ENCODE measurements at regions not wholly inside any gene's neighbourhood (a gene's known extent, or its start where the extent isn't known, plus 50 kb on each side); places are given as distances from the start of the nearest gene placed in this dataset.

DNA sequence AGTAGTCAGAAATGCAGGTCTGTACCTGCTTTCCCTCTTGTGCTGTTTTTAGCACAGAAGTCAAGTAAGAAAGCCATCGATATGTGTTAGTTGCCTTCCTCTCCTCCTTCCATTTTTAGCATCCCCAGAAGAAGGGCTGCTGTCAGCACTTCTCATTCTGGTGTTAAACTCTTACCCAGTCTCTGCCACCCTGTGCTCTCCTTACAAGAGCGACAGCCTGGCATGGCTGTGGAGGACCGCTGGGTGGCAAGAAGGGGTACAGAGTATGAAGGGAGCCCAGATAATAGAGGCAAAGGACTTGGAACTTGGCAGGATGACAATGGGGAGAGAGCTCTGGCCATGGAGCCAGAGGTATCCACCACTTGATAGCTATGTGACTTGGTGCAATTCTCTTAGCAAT lies 103.5 kb downstream of the RPS24 start:
- 90% methylated on average over 3 of the region's 3 CpGs for WGBS
- no peak overlapping the region for H3K4me3 ChIP-seq (ENCODE audit: low read length)
- no peak overlapping the region for H3K27ac ChIP-seq (ENCODE audit: low read depth, low read length)
- H3K9ac ChIP-seq (ENCODE audit: low read depth, low read length) = no peak overlapping the region
- H3K36me3 ChIP-seq (ENCODE audit: insufficient read depth, low read length) = no peaks in the 10 kb centered on the region
- H3K27me3 ChIP-seq (ENCODE audit: insufficient read depth, low read length) = no peaks in the 10 kb centered on the region
- H3K4me1 ChIP-seq (ENCODE audit: insufficient read depth, low read length) = peaks cover 10% of the 10 kb centered on the region
- H3K9me3 ChIP-seq (ENCODE audit: insufficient read depth, low read depth, low read length) = no peaks in the 10 kb centered on the region

DNA sequence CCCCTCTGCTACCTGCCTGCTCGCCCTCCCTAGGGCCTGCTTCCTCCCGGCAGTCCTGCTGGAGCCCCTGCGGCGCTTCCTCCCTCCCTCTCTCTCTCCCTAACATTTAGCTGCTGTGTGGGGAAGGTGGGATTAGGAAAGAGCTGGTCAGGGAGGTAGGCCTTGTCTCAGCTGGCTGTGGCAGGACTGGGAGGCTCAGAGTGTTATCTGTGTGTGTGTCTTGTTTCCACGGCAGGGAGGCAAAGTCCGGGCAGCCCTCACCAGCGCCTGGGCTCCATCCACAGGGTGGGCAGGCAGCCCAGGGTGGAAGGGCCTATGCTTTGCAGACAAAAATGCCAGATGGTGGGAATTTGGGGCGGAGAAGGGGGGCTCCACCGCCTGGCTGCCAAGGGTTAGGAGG lies 105.7 kb downstream of the RPS24 start:
- H3K27ac ChIP-seq (ENCODE audit: low read depth, low read length) = no peak overlapping the region
- no peaks in the 10 kb centered on the region for H3K9me3 ChIP-seq (ENCODE audit: insufficient read depth, low read depth, low read length)
- H3K27me3 ChIP-seq (ENCODE audit: insufficient read depth, low read length) = no peaks in the 10 kb centered on the region
- H3K4me3 ChIP-seq (ENCODE audit: low read length) = no peak overlapping the region
- no peaks in the 10 kb centered on the region for H3K36me3 ChIP-seq (ENCODE audit: insufficient read depth, low read length)
- H3K4me1 ChIP-seq (ENCODE audit: insufficient read depth, low read length) = peaks cover 10% of the 10 kb centered on the region
- no peak overlapping the region for H3K9ac ChIP-seq (ENCODE audit: low read depth, low read length)
- WGBS = 73% methylated on average over 6 of the region's 9 CpGs

- no peak overlapping the region for H3K9ac ChIP-seq (ENCODE audit: low read depth, low read length)
Observed at GRCh38 chr10:78140066-78140630, 106.5 kb downstream of the RPS24 start.

DNA sequence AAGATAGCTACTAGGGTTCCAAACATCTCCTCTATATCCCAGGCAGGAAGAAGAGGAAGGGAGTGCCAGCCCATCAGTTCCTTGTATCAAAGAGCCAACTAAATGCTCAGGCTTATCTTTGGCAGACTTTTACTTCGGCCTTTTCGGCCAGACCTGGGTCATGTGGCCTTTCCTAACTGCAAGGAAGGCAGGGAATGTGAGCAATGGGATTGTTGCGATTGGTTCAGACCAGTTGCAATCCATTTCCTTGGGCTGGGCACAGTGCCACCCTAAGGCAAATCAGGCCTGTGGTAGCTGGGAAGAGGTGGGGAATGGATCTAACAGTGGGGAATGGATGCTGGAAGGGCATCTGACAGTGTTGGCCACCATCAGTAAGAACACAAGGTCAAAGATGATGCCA lies 109.9 kb downstream of the RPS24 start:
- Histone ChIP-seq H3K4me1 (ENCODE audit: insufficient read depth, low read length) (peaks cover 4% of the 10 kb centered on the region; the same call in 1 of the 2 replicates), H3K4me3 (ENCODE audit: low read length) (no peak overlapping the region), H3K36me3 (ENCODE audit: insufficient read depth, low read length) (no peaks in the 10 kb centered on the region), H3K9me3 (ENCODE audit: insufficient read depth, low read depth, low read length) (no peaks in the 10 kb centered on the region), H3K27me3 (ENCODE audit: insufficient read depth, low read length) (no peaks in the 10 kb centered on the region), H3K27ac (ENCODE audit: low read depth, low read length) (no peak overlapping the region), H3K9ac (ENCODE audit: low read depth, low read length) (no peak overlapping the region)
- 94% methylated on average over 3 of the region's 3 CpGs for WGBS

More at GRCh38 chr10:78140066-78140630, 106.5 kb downstream of the RPS24 start:
- Histone ChIP-seq H3K27ac (ENCODE audit: low read depth, low read length) (no peak overlapping the region), H3K9me3 (ENCODE audit: insufficient read depth, low read depth, low read length) (no peaks in the 10 kb centered on the region), H3K4me3 (ENCODE audit: low read length) (no peak overlapping the region), H3K27me3 (ENCODE audit: insufficient read depth, low read length) (no peaks in the 10 kb centered on the region), H3K4me1 (ENCODE audit: insufficient read depth, low read length) (peaks cover 7% of the 10 kb centered on the region), H3K36me3 (ENCODE audit: insufficient read depth, low read length) (no peaks in the 10 kb centered on the region)
- 91% methylated on average over 6 of the region's 6 CpGs for WGBS

GRCh38 chr10:78146200-78146599 lies 112.5 kb downstream of the RPS24 start:
- no peak overlapping the region for H3K9ac ChIP-seq (ENCODE audit: low read depth, low read length)
- 100% methylated on average over 1 of the region's 2 CpGs for WGBS
- H3K4me3 ChIP-seq (ENCODE audit: low read length) = no peak overlapping the region
- H3K36me3 ChIP-seq (ENCODE audit: insufficient read depth, low read length) = no peaks in the 10 kb centered on the region
- H3K27ac ChIP-seq (ENCODE audit: low read depth, low read length) = no peak overlapping the region
- no peaks in the 10 kb centered on the region for H3K27me3 ChIP-seq (ENCODE audit: insufficient read depth, low read length)
- no peaks in the 10 kb centered on the region for H3K4me1 ChIP-seq (ENCODE audit: insufficient read depth, low read length)
- no peaks in the 10 kb centered on the region for H3K9me3 ChIP-seq (ENCODE audit: insufficient read depth, low read depth, low read length)

DNA sequence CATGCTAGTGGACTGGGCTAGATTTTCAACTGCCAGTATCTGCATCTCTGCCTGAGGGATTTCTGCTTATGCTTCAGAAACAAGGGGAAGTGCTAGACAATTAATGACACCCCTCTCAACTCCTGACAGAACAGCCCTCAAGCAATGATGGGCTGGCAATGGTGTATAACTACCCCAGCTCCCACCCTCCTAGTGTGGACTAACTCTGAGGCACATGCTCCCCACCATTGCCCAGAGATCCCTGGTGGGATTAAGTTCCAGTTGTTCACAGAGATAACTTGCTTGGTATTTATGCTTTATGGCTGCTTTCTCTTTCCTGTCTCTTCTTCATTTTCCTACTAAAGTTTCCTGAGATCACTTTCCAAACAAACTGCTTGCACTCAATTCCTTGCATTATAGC lies 113.5 kb downstream of the RPS24 start:
- Histone ChIP-seq H3K27me3 (ENCODE audit: insufficient read depth, low read length) (no peaks in the 10 kb centered on the region), H3K9me3 (ENCODE audit: insufficient read depth, low read depth, low read length) (no peaks in the 10 kb centered on the region), H3K4me3 (ENCODE audit: low read length) (no peak overlapping the region)

GRCh38 chr10:78148216-78148960 lies 114.7 kb downstream of the RPS24 start:
- Histone ChIP-seq H3K9ac (ENCODE audit: low read depth, low read length) (no peak overlapping the region), H3K9me3 (ENCODE audit: insufficient read depth, low read depth, low read length) (no peaks in the 10 kb centered on the region), H3K4me3 (ENCODE audit: low read length) (no peak overlapping the region), H3K27ac (ENCODE audit: low read depth, low read length) (no peak overlapping the region), H3K36me3 (ENCODE audit: insufficient read depth, low read length) (no peaks in the 10 kb centered on the region), H3K4me1 (ENCODE audit: insufficient read depth, low read length) (no peaks in the 10 kb centered on the region), H3K27me3 (ENCODE audit: insufficient read depth, low read length) (no peaks in the 10 kb centered on the region)
- WGBS = 93% methylated on average over 7 of the region's 7 CpGs

More for the DNA sequence above, 113.5 kb downstream of the RPS24 start:
- H3K27ac ChIP-seq (ENCODE audit: low read depth, low read length) = no peak overlapping the region
- H3K4me1 ChIP-seq (ENCODE audit: insufficient read depth, low read length) = no peaks in the 10 kb centered on the region
- no peaks in the 10 kb centered on the region for H3K36me3 ChIP-seq (ENCODE audit: insufficient read depth, low read length)
- H3K9ac ChIP-seq (ENCODE audit: low read depth, low read length) = no peak overlapping the region

GRCh38 chr10:78148961-78149612 lies 115.4 kb downstream of the RPS24 start:
- 76% methylated on average over 4 of the region's 4 CpGs for WGBS

GRCh38 chr10:78150756-78151155 lies 117.1 kb downstream of the RPS24 start:
- no peak overlapping the region for H3K9ac ChIP-seq (ENCODE audit: low read depth, low read length)
- WGBS = 90% methylated on average over 3 of the region's 4 CpGs
- no peak overlapping the region for H3K27ac ChIP-seq (ENCODE audit: low read depth, low read length)
- no peaks in the 10 kb centered on the region for H3K9me3 ChIP-seq (ENCODE audit: insufficient read depth, low read depth, low read length)
- H3K4me1 ChIP-seq (ENCODE audit: insufficient read depth, low read length) = no peaks in the 10 kb centered on the region
- no peaks in the 10 kb centered on the region for H3K36me3 ChIP-seq (ENCODE audit: insufficient read depth, low read length)
- no peak overlapping the region for H3K4me3 ChIP-seq (ENCODE audit: low read length)
- H3K27me3 ChIP-seq (ENCODE audit: insufficient read depth, low read length) = no peaks in the 10 kb centered on the region

More at GRCh38 chr10:78148961-78149612, 115.4 kb downstream of the RPS24 start:
- Histone ChIP-seq H3K9ac (ENCODE audit: low read depth, low read length) (no peak overlapping the region), H3K9me3 (ENCODE audit: insufficient read depth, low read depth, low read length) (no peaks in the 10 kb centered on the region), H3K4me1 (ENCODE audit: insufficient read depth, low read length) (no peaks in the 10 kb centered on the region), H3K36me3 (ENCODE audit: insufficient read depth, low read length) (no peaks in the 10 kb centered on the region), H3K27me3 (ENCODE audit: insufficient read depth, low read length) (no peaks in the 10 kb centered on the region), H3K4me3 (ENCODE audit: low read length) (no peak overlapping the region), H3K27ac (ENCODE audit: low read depth, low read length) (no peak overlapping the region)

- Histone ChIP-seq H3K4me3 (ENCODE audit: low read length) (no peak overlapping the region), H3K36me3 (ENCODE audit: insufficient read depth, low read length) (no peaks in the 10 kb centered on the region), H3K9me3 (ENCODE audit: insufficient read depth, low read depth, low read length) (no peaks in the 10 kb centered on the region), H3K27ac (ENCODE audit: low read depth, low read length) (no peak overlapping the region), H3K4me1 (ENCODE audit: insufficient read depth, low read length) (no peaks in the 10 kb centered on the region), H3K27me3 (ENCODE audit: insufficient read depth, low read length) (no peaks in the 10 kb centered on the region), H3K9ac (ENCODE audit: low read depth, low read length) (no peak overlapping the region)
- WGBS = 100% methylated on average over 2 of the region's 2 CpGs
Observed at GRCh38 chr10:78155722-78156121, 122.1 kb downstream of the RPS24 start.

GRCh38 chr10:78160591-78160990 lies 126.9 kb downstream of the RPS24 start:
- 92% methylated on average over 5 of the region's 5 CpGs for WGBS
- no peaks in the 10 kb centered on the region for H3K27me3 ChIP-seq (ENCODE audit: insufficient read depth, low read length)
- no peak overlapping the region for H3K9ac ChIP-seq (ENCODE audit: low read depth, low read length)
- H3K4me1 ChIP-seq (ENCODE audit: insufficient read depth, low read length) = no peaks in the 10 kb centered on the region
- no peak overlapping the region for H3K27ac ChIP-seq (ENCODE audit: low read depth, low read length)
- H3K9me3 ChIP-seq (ENCODE audit: insufficient read depth, low read depth, low read length) = no peaks in the 10 kb centered on the region
- H3K4me3 ChIP-seq (ENCODE audit: low read length) = no peak overlapping the region
- no peaks in the 10 kb centered on the region for H3K36me3 ChIP-seq (ENCODE audit: insufficient read depth, low read length)

Data from HUES64 (cell line).